Adrenal gland (tissue), 9 donors: ENCODE measurements at regions not wholly inside any gene's neighbourhood (a gene's known extent, or its start where the extent isn't known, plus 50 kb on each side); places are given as distances from the start of the nearest gene placed in this dataset.

Source experiments
- DNase-seq, 7 donors: peaks; one replicate each; pipeline ENCODE4 v3.0.0-alpha.2; 2019 to 2020
- H3K27ac ChIP-seq, 5 donors: fragments of 200-600 bp; sonication (generic) in 4 of 5; 1 replicate in 3 of 5; 2 replicates in 2 of 5; pipeline versions ENCODE4 v1.5.1 to v1.8.0; 2016 to 2020; ENCODE audit warnings: mild to moderate bottlenecking in 1 of 5
- H3K27me3 ChIP-seq: fragments of 200-600 bp; 2 replicates; pipeline ENCODE4 v1.8.0; 2021
- H3K36me3 ChIP-seq, 2 donors: fragments of 200-600 bp; replicated peaks in 1 of 2; 1 replicate in 1 of 2; 2 replicates in 1 of 2; pipeline versions ENCODE4 v1.5.1 to v1.8.0; 2018 to 2022
- H3K4me1 ChIP-seq, 2 donors: fragments of 200-600 bp; replicated peaks in 1 of 2; 1 replicate in 1 of 2; 2 replicates in 1 of 2; pipeline versions ENCODE4 v1.5.1 to v1.8.0; 2018 to 2021
- H3K4me3 ChIP-seq, 4 donors: fragments of 200-600 bp; sonication (generic) in 3 of 4; one replicate each; pipeline ENCODE4 v1.5.1; 2016 to 2018
- H3K9me3 ChIP-seq, 3 donors: fragments of 200-600 bp; sonication (generic) in 1 of 3; replicated peaks in 1 of 3; 1 replicate in 2 of 3; 2 replicates in 1 of 3; pipeline versions ENCODE4 v1.5.1 to v1.8.0; 2016 to 2021
- POLR2A ChIP-seq, 2 donors: fragments of 450-650 bp; IDR thresholded peaks; one replicate each; pipeline ENCODE4 v1.6.1; 2017; ENCODE audit warnings: antibody characterized with exemption in 2 of 2, mild to moderate bottlenecking in 2 of 2, moderate library complexity in 1 of 2
- WGBS, 4 donors: extraction: QIAGEN DNeasy Blood & Tissue Kit in 2 of 4; methylation state at CpG; one replicate each; pipeline versions ENCODE4 v1.1.5 to v1.1.7; 2013 to 2017; 5-methylcytosine and 5-hydroxymethylcytosine counted together
- intact Hi-C, 2 donors: fragments of 100-400 bp; cut with DNase I; formaldehyde crosslinking; loops; one replicate each; pipeline versions ENCODE4 v1.14.1 to v1.15.0; 2022 to 2023
- TF ChIP-seq, protein P1 (sequence below), 6 experiments: fragments of 450-650 bp in 4 of 6; fragments of 200-600 bp in 2 of 6; sonication (generic) in 1 of 6; IDR thresholded peaks; 1 replicate in 5 of 6; 2 replicates in 1 of 6; pipeline versions ENCODE4 v1.5.1 to v1.8.0; 2016 to 2021; ENCODE audit warnings: antibody characterized with exemption in 6 of 6, mild to moderate bottlenecking in 2 of 6, moderate library complexity in 1 of 6
- donor health status: healthy with polysubstance abuse.
- donor health status: Bipolar disorder and iron deficiency.
- donor health status: DM: yes; HTN: yes; CAD: no.
- donor health status: DM: no; HTN: no; CAD: no.
- donor health status: DM: no; HTN: no; CAD: no.

DNA sequence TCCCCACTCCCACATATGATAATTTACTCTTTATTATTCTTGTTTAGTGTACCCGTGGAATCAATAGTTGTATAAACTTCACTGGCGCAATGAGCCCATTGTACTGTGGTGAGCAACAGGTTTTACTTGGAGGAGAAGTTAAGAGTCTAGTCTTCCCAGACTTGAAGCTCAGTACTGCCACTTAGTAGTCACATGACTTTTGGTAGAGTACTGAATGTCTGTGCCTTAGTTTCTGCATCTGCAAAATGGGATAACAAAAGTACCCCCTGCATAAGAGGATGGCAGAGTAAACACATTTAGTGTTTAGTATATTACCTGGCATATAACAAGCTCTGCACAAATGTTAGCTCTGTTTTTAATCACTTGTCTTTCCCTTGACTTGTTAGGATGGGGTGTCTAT, 375.5 kb downstream of the VRK1 start:
- Histone ChIP-seq H3K36me3 (no peaks in the 10 kb centered on the region), H3K9me3 (no peaks in the 10 kb centered on the region), H3K4me1 (no peaks in the 10 kb centered on the region), H3K27me3 (no peaks in the 10 kb centered on the region), H3K27ac (no peak overlapping the region), H3K4me3 (no peak overlapping the region)
- no peak for TF ChIP-seq POLR2A (IDR thresholded peaks at IDR 0.05)
- TF ChIP-seq, protein P1, sequence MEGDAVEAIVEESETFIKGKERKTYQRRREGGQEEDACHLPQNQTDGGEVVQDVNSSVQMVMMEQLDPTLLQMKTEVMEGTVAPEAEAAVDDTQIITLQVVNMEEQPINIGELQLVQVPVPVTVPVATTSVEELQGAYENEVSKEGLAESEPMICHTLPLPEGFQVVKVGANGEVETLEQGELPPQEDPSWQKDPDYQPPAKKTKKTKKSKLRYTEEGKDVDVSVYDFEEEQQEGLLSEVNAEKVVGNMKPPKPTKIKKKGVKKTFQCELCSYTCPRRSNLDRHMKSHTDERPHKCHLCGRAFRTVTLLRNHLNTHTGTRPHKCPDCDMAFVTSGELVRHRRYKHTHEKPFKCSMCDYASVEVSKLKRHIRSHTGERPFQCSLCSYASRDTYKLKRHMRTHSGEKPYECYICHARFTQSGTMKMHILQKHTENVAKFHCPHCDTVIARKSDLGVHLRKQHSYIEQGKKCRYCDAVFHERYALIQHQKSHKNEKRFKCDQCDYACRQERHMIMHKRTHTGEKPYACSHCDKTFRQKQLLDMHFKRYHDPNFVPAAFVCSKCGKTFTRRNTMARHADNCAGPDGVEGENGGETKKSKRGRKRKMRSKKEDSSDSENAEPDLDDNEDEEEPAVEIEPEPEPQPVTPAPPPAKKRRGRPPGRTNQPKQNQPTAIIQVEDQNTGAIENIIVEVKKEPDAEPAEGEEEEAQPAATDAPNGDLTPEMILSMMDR (IDR thresholded peaks at IDR 0.05), result no peak
- intact Hi-C loops, result no loop called here
- no peak for DNase-seq
- 88 to 95% (median 92%) methylated on average over 2 of the region's 2 CpGs for WGBS, 4 donors

DNA sequence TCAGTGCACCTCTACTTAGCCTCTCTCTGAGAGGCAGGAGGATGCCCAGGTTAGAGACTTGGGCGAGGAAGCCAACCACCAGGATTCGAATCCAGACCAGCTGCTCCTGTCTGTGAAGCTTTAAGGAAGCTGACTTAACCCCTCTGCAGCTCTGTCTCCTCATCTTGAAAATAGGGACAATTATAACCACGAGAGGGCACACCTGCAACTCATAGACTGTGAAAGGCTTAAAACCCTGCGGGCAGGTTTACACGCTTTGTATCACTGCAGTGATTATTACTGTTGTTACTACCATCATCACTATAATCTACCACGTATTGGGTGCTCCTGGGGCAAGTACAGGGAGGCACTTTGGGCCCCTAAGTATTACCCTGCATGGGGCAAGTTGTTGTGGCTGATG, 379.8 kb downstream of the VRK1 start:
- Histone ChIP-seq H3K27ac (no peak overlapping the region), H3K9me3 (no peaks in the 10 kb centered on the region), H3K4me1 (no peaks in the 10 kb centered on the region), H3K4me3 (no peak overlapping the region), H3K27me3 (no peaks in the 10 kb centered on the region), H3K36me3 (no peaks in the 10 kb centered on the region)
- WGBS, 4 donors, result 54 to 73% (median 66%) methylated on average over 4 to 6 of the region's 6 CpGs
- DNase-seq, result peak in 1 of 7 donors; percentile 6
- intact Hi-C loops, result no loop called here
- TF ChIP-seq, protein P1 (IDR thresholded peaks at IDR 0.05), result no peak

DNA sequence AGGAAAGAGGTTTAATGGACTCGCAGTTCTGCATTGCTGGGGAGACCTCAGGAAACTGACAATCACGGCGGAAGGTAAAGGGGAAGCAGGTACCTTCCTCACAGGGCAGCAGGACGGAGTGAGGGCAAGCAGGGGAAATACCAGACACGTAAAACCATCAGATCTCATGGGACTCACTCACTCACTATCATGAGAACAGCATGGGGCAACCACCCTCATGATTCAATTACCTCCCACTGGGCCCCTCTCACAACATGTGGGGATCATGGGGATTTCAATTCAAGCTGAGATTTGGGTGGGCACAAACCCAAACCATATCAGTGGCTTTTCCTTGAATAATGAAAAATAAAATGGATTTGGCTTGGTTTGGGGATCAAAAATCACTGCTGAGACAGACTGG, 380.5 kb downstream of the VRK1 start:
- Histone ChIP-seq H3K4me3 (no peak overlapping the region), H3K27ac (no peak overlapping the region), H3K4me1 (no peaks in the 10 kb centered on the region), H3K9me3 (no peaks in the 10 kb centered on the region), H3K36me3 (no peaks in the 10 kb centered on the region), H3K27me3 (no peaks in the 10 kb centered on the region)
- TF ChIP-seq, protein P1 (IDR thresholded peaks at IDR 0.05), result no peak
- no peak for TF ChIP-seq POLR2A (IDR thresholded peaks at IDR 0.05)
- 57 to 74% (median 62%) methylated on average over 5 of the region's 5 CpGs for WGBS, 4 donors
- DNase-seq, result no peak
- intact Hi-C loops, result no loop called here

DNA sequence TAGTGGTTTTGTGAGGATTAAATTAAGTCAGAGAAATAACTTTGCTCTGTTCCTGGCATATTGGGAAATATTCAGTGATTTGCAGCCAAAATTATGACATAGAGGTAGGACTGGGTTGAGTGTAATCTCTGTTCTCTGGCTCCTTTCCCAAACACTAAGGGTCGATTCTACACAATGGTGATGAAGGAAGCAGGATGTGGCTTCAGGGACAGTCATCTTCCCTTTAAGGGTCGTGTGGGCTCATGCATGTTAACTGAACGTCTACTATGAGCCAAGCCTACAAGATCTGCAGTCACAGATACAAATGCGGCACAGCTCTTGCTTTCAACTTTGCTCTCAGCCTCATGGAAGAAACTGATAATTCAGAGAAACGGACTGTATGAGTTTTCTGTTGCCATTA, 381.6 kb downstream of the VRK1 start:
- H3K9me3 ChIP-seq, result no peaks in the 10 kb centered on the region
- no peaks in the 10 kb centered on the region for H3K4me1 ChIP-seq
- H3K27me3 ChIP-seq, result no peaks in the 10 kb centered on the region
- H3K36me3 ChIP-seq, result no peaks in the 10 kb centered on the region
- H3K4me3 ChIP-seq, result no peak overlapping the region
- 57 to 66% (median 64%) methylated on average over 5 of the region's 5 CpGs for WGBS, 4 donors
- H3K27ac ChIP-seq, result no peak overlapping the region
- no peak for DNase-seq
- intact Hi-C loops, result no loop called here
- TF ChIP-seq POLR2A (IDR thresholded peaks at IDR 0.05), result no peak
- TF ChIP-seq, protein P1 (IDR thresholded peaks at IDR 0.05), result no peak
